HG02852 (cell line): ENCODE measurements at regions not wholly inside any gene's neighbourhood (a gene's known extent, or its start where the extent isn't known, plus 50 kb on each side); places are given as distances from the start of the nearest gene placed in this dataset.

ENCODE experiments used
- ATAC-seq: cut with Tn5 transposase; IDR thresholded peaks from one replicate; pipeline ENCODE4 v1.9.1; 2021; ENCODE audit warnings: mild to moderate bottlenecking, moderate library complexity; ENCODE audit not compliant: unreplicated experiment

GRCh38 chr3:41126961-41127360, 72.3 kb upstream of the CTNNB1 start:
- no peak for ATAC-seq

- no peak for ATAC-seq
Observed at GRCh38 chr3:41127414-41127813, 71.9 kb upstream of the CTNNB1 start.

GRCh38 chr3:41129731-41130130, 69.6 kb upstream of the CTNNB1 start:
- no peak for ATAC-seq

- no peak for ATAC-seq
Observed at GRCh38 chr3:41131224-41131623, 68.1 kb upstream of the CTNNB1 start.

- ATAC-seq, result no peak
Observed at GRCh38 chr3:41137686-41138111, 61.6 kb upstream of the CTNNB1 start.

- no peak for ATAC-seq
Observed at GRCh38 chr3:41138146-41138545, 61.2 kb upstream of the CTNNB1 start.

GRCh38 chr3:41138601-41139000, 60.7 kb upstream of the CTNNB1 start:
- ATAC-seq, result no peak

- no peak for ATAC-seq
Observed at GRCh38 chr3:41140242-41140641, 59.1 kb upstream of the CTNNB1 start.

GRCh38 chr3:41141433-41142167, 57.7 kb upstream of the CTNNB1 start:
- no peak for ATAC-seq

GRCh38 chr3:41143421-41144031, 55.8 kb upstream of the CTNNB1 start:
- no peak for ATAC-seq

GRCh38 chr3:41144631-41145030, 54.7 kb upstream of the CTNNB1 start:
- ATAC-seq, result no peak

GRCh38 chr3:41148478-41148877, 50.8 kb upstream of the CTNNB1 start:
- no peak for ATAC-seq

- no peak for ATAC-seq
Observed at GRCh38 chr3:41148901-41149300, 50.4 kb upstream of the CTNNB1 start.
